ENCODE measurements at regions not wholly inside any gene's neighbourhood (a gene's known extent, or its start where the extent isn't known, plus 50 kb on each side); places are given as distances from the start of the nearest gene placed in this dataset.

DNA sequence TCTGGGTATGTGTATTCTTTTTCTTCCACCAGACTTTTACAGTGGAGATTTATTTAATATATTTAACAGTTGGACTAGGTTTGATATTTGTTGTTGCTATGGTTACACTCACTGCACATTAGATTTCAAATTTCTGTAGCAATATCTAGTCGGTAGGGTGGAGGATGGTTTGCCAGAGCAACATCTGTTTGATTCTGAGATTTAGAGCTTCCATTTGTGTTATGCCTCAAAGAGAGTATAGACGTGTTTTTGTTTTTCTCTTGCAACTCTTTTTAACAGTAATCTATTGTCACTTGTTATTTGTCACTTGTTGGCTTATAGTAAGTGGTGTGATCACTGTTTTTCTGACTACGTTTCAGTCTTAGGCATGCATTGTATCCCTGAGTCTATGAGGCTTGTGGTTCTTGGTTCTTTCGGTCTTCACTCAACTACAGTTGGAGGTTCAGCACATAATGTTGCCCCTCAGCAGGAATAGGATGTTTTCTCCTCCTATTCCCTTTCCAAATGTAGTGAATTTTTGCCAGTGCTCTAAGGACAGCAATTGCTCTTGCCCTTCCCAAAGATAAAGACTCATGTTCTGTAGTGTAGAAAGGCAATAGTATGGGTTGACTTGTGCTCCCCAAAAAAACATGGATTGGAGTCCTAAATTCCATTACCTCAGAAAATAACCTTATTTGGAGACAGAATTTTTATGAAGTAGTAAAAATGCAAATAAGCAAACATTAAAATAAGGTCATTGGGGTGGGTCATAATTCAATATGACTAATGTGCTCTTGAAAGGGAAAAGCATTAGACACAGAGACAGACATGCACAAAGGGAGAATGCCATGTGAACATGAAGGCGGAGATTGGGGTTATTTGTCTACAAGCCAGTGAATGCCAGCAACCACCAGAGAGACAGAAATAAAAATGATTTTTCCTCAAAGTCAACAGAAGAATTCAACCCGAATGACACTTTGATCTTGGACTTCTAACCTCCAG, 692.1 kb downstream of the DIPK2A start:
- CTCF ChIA-PET, result interaction anchor here (0.7 kb wide), 1 partner anchor 473 kb away, joined by 3 read pairs; no protein-coding TSS in a partner anchor
- H3K4me1 Mint-ChIP-seq (ENCODE audit: insufficient read depth, unreplicated experiment), result no peaks in the 10 kb centered on the region
- peaks cover 8% of the 10 kb centered on the region for H3K9me3 Mint-ChIP-seq (ENCODE audit: unreplicated experiment)
- intact Hi-C loops (cut with micrococcal nuclease), result no loop called here
- TF ChIP-seq, protein P1, sequence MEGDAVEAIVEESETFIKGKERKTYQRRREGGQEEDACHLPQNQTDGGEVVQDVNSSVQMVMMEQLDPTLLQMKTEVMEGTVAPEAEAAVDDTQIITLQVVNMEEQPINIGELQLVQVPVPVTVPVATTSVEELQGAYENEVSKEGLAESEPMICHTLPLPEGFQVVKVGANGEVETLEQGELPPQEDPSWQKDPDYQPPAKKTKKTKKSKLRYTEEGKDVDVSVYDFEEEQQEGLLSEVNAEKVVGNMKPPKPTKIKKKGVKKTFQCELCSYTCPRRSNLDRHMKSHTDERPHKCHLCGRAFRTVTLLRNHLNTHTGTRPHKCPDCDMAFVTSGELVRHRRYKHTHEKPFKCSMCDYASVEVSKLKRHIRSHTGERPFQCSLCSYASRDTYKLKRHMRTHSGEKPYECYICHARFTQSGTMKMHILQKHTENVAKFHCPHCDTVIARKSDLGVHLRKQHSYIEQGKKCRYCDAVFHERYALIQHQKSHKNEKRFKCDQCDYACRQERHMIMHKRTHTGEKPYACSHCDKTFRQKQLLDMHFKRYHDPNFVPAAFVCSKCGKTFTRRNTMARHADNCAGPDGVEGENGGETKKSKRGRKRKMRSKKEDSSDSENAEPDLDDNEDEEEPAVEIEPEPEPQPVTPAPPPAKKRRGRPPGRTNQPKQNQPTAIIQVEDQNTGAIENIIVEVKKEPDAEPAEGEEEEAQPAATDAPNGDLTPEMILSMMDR (IDR thresholded peaks at IDR 0.05; ENCODE audit: unreplicated experiment), result no peak
- POLR2A ChIA-PET, result interaction anchor here (0.7 kb wide), 1 partner anchor 97 kb away, joined by 3 read pairs; no protein-coding TSS in a partner anchor
- no peak for DNase-seq (ENCODE audit: unreplicated experiment)
- H3K27ac Mint-ChIP-seq (ENCODE audit: low read depth, unreplicated experiment), result no peak overlapping the region
- H3K36me3 Mint-ChIP-seq (ENCODE audit: insufficient read depth, unreplicated experiment), result no peaks in the 10 kb centered on the region
- BruUV-seq (replicated peaks), result no TSS peak
- H3K27me3 Mint-ChIP-seq (ENCODE audit: insufficient read depth, unreplicated experiment), result no peaks in the 10 kb centered on the region
- H3K4me3 Mint-ChIP-seq (ENCODE audit: unreplicated experiment), result no peak overlapping the region

DNA sequence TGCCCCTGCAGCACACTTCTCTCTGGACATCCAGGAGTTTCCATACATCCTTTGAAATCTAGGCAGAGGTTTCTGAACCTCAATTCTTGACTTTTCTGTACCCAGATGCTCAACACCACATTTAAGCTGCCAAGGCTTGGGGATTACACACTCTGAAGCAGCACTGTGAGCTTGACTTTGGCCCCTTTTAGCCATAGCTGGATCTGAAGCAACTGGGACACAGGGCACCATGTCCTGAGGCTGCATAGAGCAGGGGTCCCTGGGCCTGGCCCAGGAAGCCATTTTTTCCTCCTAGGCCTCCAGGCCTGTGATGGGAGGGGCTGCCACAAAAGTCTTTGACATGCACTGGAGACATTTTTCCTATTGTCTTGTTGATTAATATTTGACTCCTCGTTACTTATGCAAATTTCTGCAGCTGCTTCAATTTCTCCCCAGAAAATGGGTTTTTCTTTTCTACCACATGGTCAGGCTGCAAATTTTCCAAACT, 694.0 kb downstream of the DIPK2A start:
- TF ChIP-seq, protein P1 (IDR thresholded peaks at IDR 0.05; ENCODE audit: unreplicated experiment), result no peak
- no peak overlapping the region for H3K27ac Mint-ChIP-seq (ENCODE audit: low read depth, unreplicated experiment)
- no peak for DNase-seq (ENCODE audit: unreplicated experiment)
- no peaks in the 10 kb centered on the region for H3K27me3 Mint-ChIP-seq (ENCODE audit: insufficient read depth, unreplicated experiment)
- intact Hi-C loops (cut with micrococcal nuclease), result no loop called here
- POLR2A ChIA-PET, result no interaction called here
- BruUV-seq (replicated peaks), result no TSS peak
- CTCF ChIA-PET, result interaction anchor here (0.6 to 0.7 kb wide), 2 partner anchors 9 to 12 kb away, joined by 3 read pairs; no protein-coding TSS in a partner anchor
- no peak overlapping the region for H3K4me3 Mint-ChIP-seq (ENCODE audit: unreplicated experiment)
- H3K4me1 Mint-ChIP-seq (ENCODE audit: insufficient read depth, unreplicated experiment), result no peaks in the 10 kb centered on the region
- H3K9me3 Mint-ChIP-seq (ENCODE audit: unreplicated experiment), result peaks cover 8% of the 10 kb centered on the region
- H3K36me3 Mint-ChIP-seq (ENCODE audit: insufficient read depth, unreplicated experiment), result no peaks in the 10 kb centered on the region

DNA sequence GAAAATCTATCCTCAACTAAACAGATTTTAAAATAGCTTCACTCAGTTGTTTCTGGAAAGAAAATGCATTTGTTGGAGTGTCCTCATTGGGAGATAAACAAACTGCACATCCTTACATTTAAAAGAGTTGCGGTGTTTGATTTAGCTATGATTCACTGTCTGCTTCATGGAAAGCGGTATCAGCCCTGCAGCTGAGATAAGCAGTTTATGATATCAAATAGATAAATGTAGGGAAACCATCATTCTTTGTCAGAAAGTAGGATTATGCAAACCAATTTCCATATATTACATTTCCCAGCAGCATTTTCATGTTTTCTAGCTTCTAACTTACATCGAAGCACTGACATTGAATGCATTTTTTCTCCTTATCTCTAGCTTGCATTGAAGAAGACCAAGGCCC, 698.9 kb downstream of the DIPK2A start:
- Mint-ChIP-seq H3K9me3 (ENCODE audit: unreplicated experiment) (peaks cover 7% of the 10 kb centered on the region), H3K27ac (ENCODE audit: low read depth, unreplicated experiment) (no peak overlapping the region), H3K36me3 (ENCODE audit: insufficient read depth, unreplicated experiment) (no peaks in the 10 kb centered on the region), H3K4me3 (ENCODE audit: unreplicated experiment) (no peak overlapping the region), H3K27me3 (ENCODE audit: insufficient read depth, unreplicated experiment) (no peaks in the 10 kb centered on the region), H3K4me1 (ENCODE audit: insufficient read depth, unreplicated experiment) (no peaks in the 10 kb centered on the region)
- BruUV-seq (replicated peaks), result no TSS peak
- TF ChIP-seq, protein P1 (IDR thresholded peaks at IDR 0.05; ENCODE audit: unreplicated experiment), result no peak
- ChIA-PET CTCF (no interaction called here), POLR2A (no interaction called here)
- intact Hi-C loops (cut with micrococcal nuclease), result no loop called here
- DNase-seq (ENCODE audit: unreplicated experiment), result no peak

DNA sequence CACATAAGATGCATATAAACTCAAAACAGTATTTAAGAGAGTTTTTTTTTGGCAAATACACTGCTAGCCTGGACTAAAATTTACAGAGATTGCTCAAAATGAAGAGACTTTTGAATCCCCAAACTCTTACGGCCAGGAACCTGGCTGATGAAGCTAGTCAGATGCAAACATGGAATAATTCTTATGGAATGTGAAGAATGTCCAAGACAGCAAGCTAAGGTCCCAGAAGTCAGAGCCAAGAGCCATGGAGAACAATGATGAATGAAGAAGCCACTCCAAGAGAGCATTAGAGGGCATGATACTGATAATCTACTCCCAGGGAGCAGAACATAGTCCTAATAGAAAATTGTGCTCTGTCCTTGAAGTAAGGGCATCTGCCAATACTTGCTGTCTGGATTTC, 705.5 kb downstream of the DIPK2A start:
- H3K4me3 Mint-ChIP-seq (ENCODE audit: unreplicated experiment), result no peak overlapping the region
- H3K36me3 Mint-ChIP-seq (ENCODE audit: insufficient read depth, unreplicated experiment), result no peaks in the 10 kb centered on the region
- TF ChIP-seq, protein P1 (IDR thresholded peaks at IDR 0.05; ENCODE audit: unreplicated experiment), result no peak
- CTCF ChIA-PET, result interaction anchor here (0.7 kb wide), 1 partner anchor 12 kb away, joined by 3 read pairs; no protein-coding TSS in a partner anchor
- no peak for DNase-seq (ENCODE audit: unreplicated experiment)
- intact Hi-C loops (cut with micrococcal nuclease), result no loop called here
- no peaks in the 10 kb centered on the region for H3K27me3 Mint-ChIP-seq (ENCODE audit: insufficient read depth, unreplicated experiment)
- H3K4me1 Mint-ChIP-seq (ENCODE audit: insufficient read depth, unreplicated experiment), result peaks cover 6% of the 10 kb centered on the region
- no TSS peak for BruUV-seq (replicated peaks)
- POLR2A ChIA-PET, result no interaction called here
- no peak overlapping the region for H3K27ac Mint-ChIP-seq (ENCODE audit: low read depth, unreplicated experiment)
- H3K9me3 Mint-ChIP-seq (ENCODE audit: unreplicated experiment), result no peaks in the 10 kb centered on the region
